ENCODE measurements at regions not wholly inside any gene's neighbourhood (a gene's known extent, or its start where the extent isn't known, plus 50 kb on each side); places are given as distances from the start of the nearest gene placed in this dataset.

GRCh38 chr1:170460414-170461155 lies 71.4 kb upstream of the GORAB start (continued):
- no peak for TF ChIP-seq ARID3B (CRISPR knock-in tag; IDR thresholded peaks at IDR 0.05; ENCODE audit: borderline replicate concordance)
- TF ChIP-seq ZBTB11 (CRISPR knock-in tag; IDR thresholded peaks at IDR 0.05): no peak
- TF ChIP-seq ZNF436 (CRISPR knock-in tag; IDR thresholded peaks at IDR 0.05): no peak
- TF ChIP-seq POLR2H (tag; IDR thresholded peaks at IDR 0.05; ENCODE audit: low read depth): no peak
- TF ChIP-seq, protein P1, sequence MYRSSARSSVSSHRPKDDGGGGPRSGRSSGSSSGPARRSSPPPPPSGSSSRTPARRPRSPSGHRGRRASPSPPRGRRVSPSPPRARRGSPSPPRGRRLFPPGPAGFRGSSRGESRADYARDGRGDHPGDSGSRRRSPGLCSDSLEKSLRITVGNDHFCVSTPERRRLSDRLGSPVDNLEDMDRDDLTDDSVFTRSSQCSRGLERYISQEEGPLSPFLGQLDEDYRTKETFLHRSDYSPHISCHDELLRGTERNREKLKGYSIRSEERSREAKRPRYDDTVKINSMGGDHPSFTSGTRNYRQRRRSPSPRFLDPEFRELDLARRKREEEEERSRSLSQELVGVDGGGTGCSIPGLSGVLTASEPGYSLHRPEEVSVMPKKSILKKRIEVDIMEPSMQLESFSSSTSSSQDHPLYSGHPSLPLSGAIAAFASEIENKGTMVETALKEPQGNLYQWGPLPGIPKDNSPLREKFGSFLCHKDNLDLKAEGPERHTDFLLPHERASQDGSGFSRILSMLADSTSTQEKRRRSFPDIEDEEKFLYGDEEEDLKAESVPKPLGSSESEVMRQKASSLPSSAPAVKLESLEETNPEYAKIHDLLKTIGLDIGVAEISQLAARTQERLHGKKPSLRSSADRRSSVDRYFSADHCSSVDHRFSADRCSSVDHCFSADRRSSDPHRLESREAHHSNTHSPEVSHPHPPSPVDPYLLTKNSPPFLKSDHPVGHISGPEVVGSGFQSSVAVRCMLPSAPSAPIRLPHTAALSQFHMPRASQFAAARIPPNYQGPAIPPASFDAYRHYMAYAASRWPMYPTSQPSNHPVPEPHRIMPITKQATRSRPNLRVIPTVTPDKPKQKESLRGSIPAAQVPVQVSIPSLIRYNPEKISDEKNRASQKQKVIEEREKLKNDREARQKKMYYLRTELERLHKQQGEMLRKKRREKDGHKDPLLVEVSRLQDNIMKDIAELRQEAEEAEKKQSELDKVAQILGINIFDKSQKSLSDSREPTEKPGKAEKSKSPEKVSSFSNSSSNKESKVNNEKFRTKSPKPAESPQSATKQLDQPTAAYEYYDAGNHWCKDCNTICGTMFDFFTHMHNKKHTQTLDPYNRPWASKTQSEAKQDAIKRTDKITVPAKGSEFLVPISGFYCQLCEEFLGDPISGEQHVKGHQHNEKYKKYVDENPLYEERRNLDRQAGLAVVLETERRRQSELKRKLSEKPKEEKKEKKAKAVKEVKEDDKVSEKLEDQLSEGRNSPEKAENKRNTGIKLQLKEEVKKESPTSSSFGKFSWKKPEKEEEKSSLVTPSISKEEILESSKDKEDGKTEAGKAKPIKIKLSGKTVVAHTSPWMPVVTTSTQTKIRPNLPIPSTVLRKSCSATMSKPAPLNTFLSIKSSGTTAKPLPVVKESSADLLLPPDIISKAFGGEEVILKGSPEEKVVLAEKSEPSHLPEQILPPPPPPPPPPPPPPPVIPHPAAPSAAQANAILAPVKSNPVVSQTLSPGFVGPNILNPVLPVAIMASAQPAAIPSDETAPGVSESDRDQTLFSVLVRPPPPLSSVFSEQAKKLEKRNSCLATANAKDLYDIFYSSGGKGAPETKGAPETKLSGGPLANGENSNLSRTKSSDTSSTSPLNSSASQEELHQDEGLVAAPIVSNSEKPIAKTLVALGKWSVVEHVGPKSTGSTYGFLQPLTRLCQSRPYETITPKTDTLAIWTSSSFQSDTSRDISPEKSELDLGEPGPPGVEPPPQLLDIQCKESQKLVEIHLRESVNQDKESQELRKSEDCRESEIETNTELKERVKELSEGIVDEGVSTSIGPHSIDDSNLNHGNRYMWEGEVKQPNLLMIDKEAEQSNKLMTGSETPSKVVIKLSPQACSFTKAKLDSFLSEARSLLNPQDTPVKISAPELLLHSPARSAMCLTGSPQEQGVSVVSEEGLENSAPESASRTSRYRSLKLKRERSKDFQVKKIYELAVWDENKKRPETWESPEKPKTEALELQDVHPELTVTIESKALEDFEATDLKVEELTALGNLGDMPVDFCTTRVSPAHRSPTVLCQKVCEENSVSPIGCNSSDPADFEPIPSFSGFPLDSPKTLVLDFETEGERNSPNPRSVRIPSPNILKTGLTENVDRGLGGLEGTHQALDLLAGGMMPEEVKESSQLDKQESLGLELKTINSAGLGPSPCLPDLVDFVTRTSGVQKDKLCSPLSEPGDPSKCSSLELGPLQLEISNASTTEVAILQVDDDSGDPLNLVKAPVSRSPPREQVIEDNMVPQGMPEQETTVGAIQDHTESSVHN (IDR thresholded peaks at IDR 0.05; ENCODE audit: borderline replicate concordance in 1 of 2, low read depth in 1 of 2): no peak
- no peak for TF ChIP-seq ZSCAN29 (IDR thresholded peaks at IDR 0.05)
- TF ChIP-seq SMAD3 (CRISPR knock-in tag; conservative IDR thresholded peaks at IDR 0.05): no peak
